IPS DF 4.7 (cell line): ENCODE measurements at regions not wholly inside any gene's neighbourhood (a gene's known extent, or its start where the extent isn't known, plus 50 kb on each side); places are given as distances from the start of the nearest gene placed in this dataset.

Source experiments
- DNase-seq: peaks from one replicate; pipeline ENCODE4 v3.0.0-alpha.2; 2013; ENCODE audit warnings: low spot score; ENCODE audit errors: extremely low read depth

GRCh38 chr13:77480066-77480465, 55.4 kb upstream of the SCEL start:
- DNase-seq = no peak

- DNase-seq = no peak
These were observed 56.2 kb upstream of the SCEL start for GRCh38 chr13:77479326-77479725.

- no peak for DNase-seq
These were observed 58.1 kb upstream of the SCEL start for GRCh38 chr13:77477299-77477848.

- no peak for DNase-seq
These were observed 59.0 kb upstream of the SCEL start for GRCh38 chr13:77476456-77476855.

GRCh38 chr13:77475345-77476084, 60.0 kb upstream of the SCEL start:
- no peak for DNase-seq

- no peak for DNase-seq
These were observed 64.5 kb upstream of the SCEL start for GRCh38 chr13:77470986-77471385.

- DNase-seq = no peak
These were observed 68.6 kb upstream of the SCEL start for GRCh38 chr13:77466753-77467422.

GRCh38 chr13:77465603-77466195, 69.8 kb upstream of the SCEL start:
- DNase-seq = no peak

- no peak for DNase-seq
These were observed 75.3 kb upstream of the SCEL start for GRCh38 chr13:77460195-77460594.

GRCh38 chr13:77459592-77459991, 75.9 kb upstream of the SCEL start:
- DNase-seq = no peak

- DNase-seq = no peak
These were observed 76.8 kb upstream of the SCEL start for GRCh38 chr13:77458736-77459135.

GRCh38 chr13:77457966-77458365, 77.5 kb upstream of the SCEL start:
- no peak for DNase-seq

- no peak for DNase-seq
These were observed 79.2 kb upstream of the SCEL start for GRCh38 chr13:77456271-77456670.

GRCh38 chr13:77449265-77449664, 86.2 kb upstream of the SCEL start:
- DNase-seq = no peak

- no peak for DNase-seq
These were observed 86.8 kb upstream of the SCEL start for GRCh38 chr13:77448689-77449088.

GRCh38 chr13:77443511-77443910, 92.0 kb upstream of the SCEL start:
- DNase-seq = no peak

- no peak for DNase-seq
These were observed 98.2 kb upstream of the SCEL start for GRCh38 chr13:77437267-77437666.

- no peak for DNase-seq
These were observed 101.2 kb upstream of the SCEL start for GRCh38 chr13:77434289-77434688.

- DNase-seq = no peak
These were observed 104.1 kb upstream of the SCEL start for GRCh38 chr13:77431449-77431848.

GRCh38 chr13:77430377-77430951, 103.6 kb upstream of the MYCBP2 start:
- no peak for DNase-seq

GRCh38 chr13:77429320-77430142, 102.6 kb upstream of the MYCBP2 start:
- no peak for DNase-seq
